ENCODE measurements at regions not wholly inside any gene's neighbourhood (a gene's known extent, or its start where the extent isn't known, plus 50 kb on each side); places are given as distances from the start of the nearest gene placed in this dataset.

DNA sequence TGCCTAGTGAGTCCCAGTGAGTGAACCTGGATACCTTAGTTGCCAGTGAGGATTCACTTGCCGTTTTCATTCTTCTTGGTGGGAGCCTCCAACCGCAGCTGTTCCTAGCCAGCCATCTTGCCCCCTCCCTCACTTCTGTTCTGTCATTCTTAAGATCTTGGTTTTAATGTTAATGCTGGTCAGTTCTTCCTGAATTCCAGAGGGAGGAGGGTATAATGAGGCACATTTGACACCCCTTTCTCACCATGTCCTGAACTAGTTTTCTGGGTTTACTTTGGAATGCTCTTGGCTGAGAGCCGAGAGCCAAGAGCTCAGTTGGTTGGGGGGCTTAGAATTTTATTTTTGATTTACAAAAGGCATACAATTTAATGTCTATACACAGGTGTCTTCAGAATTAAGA is 78.5 kb upstream of the ADCY1 start:
- TF ChIP-seq, protein P1, sequence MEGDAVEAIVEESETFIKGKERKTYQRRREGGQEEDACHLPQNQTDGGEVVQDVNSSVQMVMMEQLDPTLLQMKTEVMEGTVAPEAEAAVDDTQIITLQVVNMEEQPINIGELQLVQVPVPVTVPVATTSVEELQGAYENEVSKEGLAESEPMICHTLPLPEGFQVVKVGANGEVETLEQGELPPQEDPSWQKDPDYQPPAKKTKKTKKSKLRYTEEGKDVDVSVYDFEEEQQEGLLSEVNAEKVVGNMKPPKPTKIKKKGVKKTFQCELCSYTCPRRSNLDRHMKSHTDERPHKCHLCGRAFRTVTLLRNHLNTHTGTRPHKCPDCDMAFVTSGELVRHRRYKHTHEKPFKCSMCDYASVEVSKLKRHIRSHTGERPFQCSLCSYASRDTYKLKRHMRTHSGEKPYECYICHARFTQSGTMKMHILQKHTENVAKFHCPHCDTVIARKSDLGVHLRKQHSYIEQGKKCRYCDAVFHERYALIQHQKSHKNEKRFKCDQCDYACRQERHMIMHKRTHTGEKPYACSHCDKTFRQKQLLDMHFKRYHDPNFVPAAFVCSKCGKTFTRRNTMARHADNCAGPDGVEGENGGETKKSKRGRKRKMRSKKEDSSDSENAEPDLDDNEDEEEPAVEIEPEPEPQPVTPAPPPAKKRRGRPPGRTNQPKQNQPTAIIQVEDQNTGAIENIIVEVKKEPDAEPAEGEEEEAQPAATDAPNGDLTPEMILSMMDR (IDR thresholded peaks at IDR 0.05), result no peak
- TF ChIP-seq EZH2phosphoT487 (IDR thresholded peaks at IDR 0.05) (no peak), EZH2 (IDR thresholded peaks at IDR 0.05) (no peak)

Measured in neural progenitor cell (in vitro differentiated cells).